ENCODE measurements at regions not wholly inside any gene's neighbourhood (a gene's known extent, or its start where the extent isn't known, plus 50 kb on each side); places are given as distances from the start of the nearest gene placed in this dataset.
A peak's percentile ranks its signal among the peaks of the same experiment; 100 is the strongest.

GRCh38 chr2:41947701-41948396, 100.0 kb upstream of the PKDCC start:
- Histone ChIP-seq H3K27ac (ENCODE audit: low read depth, low read length, poor library complexity, severe bottlenecking) (no peak overlapping the region), H3K27me3 (replicated peaks; ENCODE audit: insufficient read depth, low read depth, low read length, poor library complexity) (no peaks in the 10 kb centered on the region), H3K36me3 (ENCODE audit: insufficient read depth, low read length, poor library complexity, severe bottlenecking) (no peaks in the 10 kb centered on the region), H3K4me3 (ENCODE audit: low read depth, low read length, poor library complexity, severe bottlenecking) (no peak overlapping the region), H3K4me1 (ENCODE audit: insufficient read depth, low read length, poor library complexity, severe bottlenecking) (peaks cover 26% of the 10 kb centered on the region), H3K9me3 (ENCODE audit: low read depth, low read length, poor library complexity, severe bottlenecking) (no peaks in the 10 kb centered on the region)
- TF ChIP-seq EZH2 (IDR thresholded peaks at IDR 0.05; ENCODE audit: borderline replicate concordance, low read depth, low read length, poor library complexity, severe bottlenecking) (no peak), CTCF (conservative IDR thresholded peaks at IDR 0.05; ENCODE audit: low read depth, low read length) (no peak)
- no peak for DNase-seq (ENCODE audit: low spot score)
- BruUV-seq (replicated peaks): no TSS peak
- POLR2A ChIA-PET (ENCODE audit: low non-redundant PET): no interaction called here
- intact Hi-C loops (cut with micrococcal nuclease; ENCODE audit: unreplicated experiment): no loop called here
- CTCF ChIA-PET: no interaction called here

- TF ChIP-seq EZH2 (IDR thresholded peaks at IDR 0.05; ENCODE audit: borderline replicate concordance, low read depth, low read length, poor library complexity, severe bottlenecking): no peak
- no peak for TF ChIP-seq CTCF (conservative IDR thresholded peaks at IDR 0.05; ENCODE audit: low read depth, low read length)
- Histone ChIP-seq H3K4me1 (ENCODE audit: insufficient read depth, low read length, poor library complexity, severe bottlenecking) (peaks cover 26% of the 10 kb centered on the region), H3K4me3 (ENCODE audit: low read depth, low read length, poor library complexity, severe bottlenecking) (no peak overlapping the region), H3K27me3 (replicated peaks; ENCODE audit: insufficient read depth, low read depth, low read length, poor library complexity) (no peaks in the 10 kb centered on the region), H3K36me3 (ENCODE audit: insufficient read depth, low read length, poor library complexity, severe bottlenecking) (no peaks in the 10 kb centered on the region), H3K27ac (ENCODE audit: low read depth, low read length, poor library complexity, severe bottlenecking) (no peak overlapping the region), H3K9me3 (ENCODE audit: low read depth, low read length, poor library complexity, severe bottlenecking) (no peaks in the 10 kb centered on the region)
- intact Hi-C loops (cut with micrococcal nuclease; ENCODE audit: unreplicated experiment): no loop called here
- BruUV-seq (replicated peaks): no TSS peak
- CTCF ChIA-PET: no interaction called here
- peak; percentile 55 for DNase-seq (ENCODE audit: low spot score)
- POLR2A ChIA-PET (ENCODE audit: low non-redundant PET): no interaction called here
Observed at GRCh38 chr2:41948397-41948763, 99.4 kb upstream of the PKDCC start.

- CTCF ChIA-PET: no interaction called here
Observed at GRCh38 chr2:41949091-41949882, 98.5 kb upstream of the PKDCC start.

More at GRCh38 chr2:41949091-41949882, 98.5 kb upstream of the PKDCC start:
- H3K4me3 ChIP-seq (ENCODE audit: low read depth, low read length, poor library complexity, severe bottlenecking): no peak overlapping the region
- no peaks in the 10 kb centered on the region for H3K36me3 ChIP-seq (ENCODE audit: insufficient read depth, low read length, poor library complexity, severe bottlenecking)
- BruUV-seq (replicated peaks): no TSS peak
- no peak overlapping the region for H3K27ac ChIP-seq (ENCODE audit: low read depth, low read length, poor library complexity, severe bottlenecking)
- no peak for DNase-seq (ENCODE audit: low spot score)
- TF ChIP-seq CTCF (conservative IDR thresholded peaks at IDR 0.05; ENCODE audit: low read depth, low read length): no peak
- TF ChIP-seq EZH2 (IDR thresholded peaks at IDR 0.05; ENCODE audit: borderline replicate concordance, low read depth, low read length, poor library complexity, severe bottlenecking): no peak
- POLR2A ChIA-PET (ENCODE audit: low non-redundant PET): no interaction called here
- peaks cover 30% of the 10 kb centered on the region for H3K4me1 ChIP-seq (ENCODE audit: insufficient read depth, low read length, poor library complexity, severe bottlenecking)
- H3K27me3 ChIP-seq (replicated peaks; ENCODE audit: insufficient read depth, low read depth, low read length, poor library complexity): no peaks in the 10 kb centered on the region
- intact Hi-C loops (cut with micrococcal nuclease; ENCODE audit: unreplicated experiment): no loop called here
- H3K9me3 ChIP-seq (ENCODE audit: low read depth, low read length, poor library complexity, severe bottlenecking): no peaks in the 10 kb centered on the region

Data from A673 (cell line).